ENCODE measurements at regions not wholly inside any gene's neighbourhood (a gene's known extent, or its start where the extent isn't known, plus 50 kb on each side); places are given as distances from the start of the nearest gene placed in this dataset.

GRCh38 chr21:33139084-33139483, 69.1 kb downstream of the OLIG1 start:
- no peak for TF ChIP-seq CTCF (IDR thresholded peaks at IDR 0.05)
- no peak for TF ChIP-seq POLR2A (IDR thresholded peaks at IDR 0.05)
- TF ChIP-seq EP300 (IDR thresholded peaks at IDR 0.05) = no peak

Data from ovary (tissue), 3 donors.